MM.1S (cell line): ENCODE measurements at regions not wholly inside any gene's neighbourhood (a gene's known extent, or its start where the extent isn't known, plus 50 kb on each side); places are given as distances from the start of the nearest gene placed in this dataset.

Experiments used
- CTCF ChIP-seq: fragments of 300-600 bp; sonication (generic); IDR thresholded peaks from 2 replicates; pipeline ENCODE4 v1.5.1; 2016; ENCODE audit warnings: antibody characterized with exemption, low read length, mixed read lengths
- EZH2phosphoT487 ChIP-seq: fragments of 300-600 bp; sonication (generic); IDR thresholded peaks from 2 replicates; pipeline ENCODE4 v1.6.1; 2018; ENCODE audit warnings: antibody characterized with exemption, low read length

- TF ChIP-seq EZH2phosphoT487 (no peak), CTCF (no peak)
These were observed 921.1 kb upstream of the EDIL3 start for GRCh38 chr5:85305766-85306165.
